ENCODE measurements at regions not wholly inside any gene's neighbourhood (a gene's known extent, or its start where the extent isn't known, plus 50 kb on each side); places are given as distances from the start of the nearest gene placed in this dataset.

GRCh38 chr6:84581494-84582259, 182.7 kb downstream of the TBX18 start (continued):
- TF ChIP-seq PPARD (CRISPR knock-in tag; IDR thresholded peaks at IDR 0.05): no peak
- TF ChIP-seq U2AF1 (optimal IDR thresholded peaks at IDR 0.05; ENCODE audit: low read depth, low read length): no peak
- TF ChIP-seq JUND (IDR thresholded peaks at IDR 0.05; ENCODE audit: borderline replicate concordance, low read depth, low read length): peak; percentile 34; the same call in 1 of the 2 replicates
- TF ChIP-seq JUND (tag; IDR thresholded peaks at IDR 0.05; ENCODE audit: borderline replicate concordance, low read depth, low read length): no peak; the same call in 2 of the 3 replicates
- no peak for TF ChIP-seq MCM3 (IDR thresholded peaks at IDR 0.05)
- TF ChIP-seq MAFK (IDR thresholded peaks at IDR 0.05; ENCODE audit: low read length): peak; percentile 72
- TF ChIP-seq ZNF316 (IDR thresholded peaks at IDR 0.05): peak; percentile 74
- TF ChIP-seq ZNF436 (CRISPR knock-in tag; IDR thresholded peaks at IDR 0.05): no peak
- no peak for TF ChIP-seq FIP1L1 (IDR thresholded peaks at IDR 0.05; ENCODE audit: low read depth, low read length, poor library complexity, severe bottlenecking)
- TF ChIP-seq ATF7 (IDR thresholded peaks at IDR 0.05): peak; percentile 45; the same call in 1 of the 2 replicates
- no peak for TF ChIP-seq ETV6 (IDR thresholded peaks at IDR 0.05; ENCODE audit: borderline replicate concordance in 1 of 2, low read depth in 2 of 2, low read length in 1 of 2)
- no peak for TF ChIP-seq ETV6 (CRISPR knock-in tag; IDR thresholded peaks at IDR 0.05; ENCODE audit: borderline replicate concordance)
- no peak for TF ChIP-seq SNIP1 (IDR thresholded peaks at IDR 0.05; ENCODE audit: low read depth)
- TF ChIP-seq ZNF146 (CRISPR knock-in tag; IDR thresholded peaks at IDR 0.05; ENCODE audit: unreplicated experiment): no peak
- TF ChIP-seq DMBX1 (CRISPR knock-in tag; IDR thresholded peaks at IDR 0.05; ENCODE audit: borderline replicate concordance): no peak
- TF ChIP-seq MAFF (IDR thresholded peaks at IDR 0.05; ENCODE audit: low read length): peak; percentile 41; the same call in 1 of the 2 replicates
- no peak for TF ChIP-seq SMARCB1 (IDR thresholded peaks at IDR 0.05; ENCODE audit: insufficient read length, low read depth)
- TF ChIP-seq RAD21 (CRISPR knock-in tag; conservative IDR thresholded peaks at IDR 0.05 in 1 of 2, IDR thresholded peaks at IDR 0.05 in 1 of 2): peak; percentile 20 to 29; a peak in 1 of 4 replicates
- TF ChIP-seq, protein P1, sequence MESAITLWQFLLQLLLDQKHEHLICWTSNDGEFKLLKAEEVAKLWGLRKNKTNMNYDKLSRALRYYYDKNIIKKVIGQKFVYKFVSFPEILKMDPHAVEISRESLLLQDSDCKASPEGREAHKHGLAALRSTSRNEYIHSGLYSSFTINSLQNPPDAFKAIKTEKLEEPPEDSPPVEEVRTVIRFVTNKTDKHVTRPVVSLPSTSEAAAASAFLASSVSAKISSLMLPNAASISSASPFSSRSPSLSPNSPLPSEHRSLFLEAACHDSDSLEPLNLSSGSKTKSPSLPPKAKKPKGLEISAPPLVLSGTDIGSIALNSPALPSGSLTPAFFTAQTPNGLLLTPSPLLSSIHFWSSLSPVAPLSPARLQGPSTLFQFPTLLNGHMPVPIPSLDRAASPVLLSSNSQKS (CRISPR knock-in tag; IDR thresholded peaks at IDR 0.05): no peak
- TF ChIP-seq CEBPG (CRISPR knock-in tag; IDR thresholded peaks at IDR 0.05): peak; percentile 33; the same call in 1 of the 2 replicates
- TF ChIP-seq CEBPG (tag; conservative IDR thresholded peaks at IDR 0.05 in 1 of 2, IDR thresholded peaks at IDR 0.05 in 1 of 2): peak; percentile 95 to 96
- peak; percentile 65; the same call in 1 of the 2 replicates for TF ChIP-seq MAFG (tag; conservative IDR thresholded peaks at IDR 0.05)
- TF ChIP-seq, protein P2, sequence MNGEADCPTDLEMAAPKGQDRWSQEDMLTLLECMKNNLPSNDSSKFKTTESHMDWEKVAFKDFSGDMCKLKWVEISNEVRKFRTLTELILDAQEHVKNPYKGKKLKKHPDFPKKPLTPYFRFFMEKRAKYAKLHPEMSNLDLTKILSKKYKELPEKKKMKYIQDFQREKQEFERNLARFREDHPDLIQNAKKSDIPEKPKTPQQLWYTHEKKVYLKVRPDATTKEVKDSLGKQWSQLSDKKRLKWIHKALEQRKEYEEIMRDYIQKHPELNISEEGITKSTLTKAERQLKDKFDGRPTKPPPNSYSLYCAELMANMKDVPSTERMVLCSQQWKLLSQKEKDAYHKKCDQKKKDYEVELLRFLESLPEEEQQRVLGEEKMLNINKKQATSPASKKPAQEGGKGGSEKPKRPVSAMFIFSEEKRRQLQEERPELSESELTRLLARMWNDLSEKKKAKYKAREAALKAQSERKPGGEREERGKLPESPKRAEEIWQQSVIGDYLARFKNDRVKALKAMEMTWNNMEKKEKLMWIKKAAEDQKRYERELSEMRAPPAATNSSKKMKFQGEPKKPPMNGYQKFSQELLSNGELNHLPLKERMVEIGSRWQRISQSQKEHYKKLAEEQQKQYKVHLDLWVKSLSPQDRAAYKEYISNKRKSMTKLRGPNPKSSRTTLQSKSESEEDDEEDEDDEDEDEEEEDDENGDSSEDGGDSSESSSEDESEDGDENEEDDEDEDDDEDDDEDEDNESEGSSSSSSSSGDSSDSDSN (IDR thresholded peaks at IDR 0.05; ENCODE audit: borderline replicate concordance in 1 of 2, low read depth in 2 of 2, low read length in 2 of 2): no peak
- no peak for TF ChIP-seq PKNOX1 (IDR thresholded peaks at IDR 0.05)
- TF ChIP-seq ZFP1 (CRISPR knock-in tag; IDR thresholded peaks at IDR 0.05): no peak
- TF ChIP-seq C11orf30 (IDR thresholded peaks at IDR 0.05; ENCODE audit: low read depth): peak; percentile 82

All from K562 (cell line).